Hepatic stellate cell (primary cell): ENCODE measurements at regions not wholly inside any gene's neighbourhood (a gene's known extent, or its start where the extent isn't known, plus 50 kb on each side); places are given as distances from the start of the nearest gene placed in this dataset.
"Not testable (repeated sequence)": the region's sequence is repeated elsewhere in the genome, so short reads cannot be mapped to it uniquely, and the experiment has no call there.

Source experiments
- DNase-seq: peaks from one replicate; pipeline ENCODE4 v3.0.0; 2011; ENCODE audit warnings: low spot score

DNA sequence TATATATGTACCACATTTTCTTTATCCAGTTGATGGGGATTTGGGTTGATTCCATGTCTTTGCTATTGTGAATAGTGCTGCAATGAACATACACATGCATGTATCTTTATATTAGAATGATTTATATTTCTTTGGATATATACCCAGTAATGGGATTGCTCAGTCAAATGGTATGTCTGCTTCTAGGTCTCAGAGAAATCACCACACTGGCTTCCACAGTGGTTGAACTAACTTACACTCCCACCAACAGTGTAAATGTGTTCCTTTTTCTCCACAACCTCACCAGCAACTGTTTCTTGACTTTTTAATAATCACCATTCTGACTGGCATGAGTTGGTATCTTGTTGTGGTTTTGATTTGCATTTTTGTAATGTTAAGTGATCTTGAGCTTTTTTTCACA is 452.2 kb upstream of the FLRT2 start:
- not testable (repeated sequence) for DNase-seq

DNA sequence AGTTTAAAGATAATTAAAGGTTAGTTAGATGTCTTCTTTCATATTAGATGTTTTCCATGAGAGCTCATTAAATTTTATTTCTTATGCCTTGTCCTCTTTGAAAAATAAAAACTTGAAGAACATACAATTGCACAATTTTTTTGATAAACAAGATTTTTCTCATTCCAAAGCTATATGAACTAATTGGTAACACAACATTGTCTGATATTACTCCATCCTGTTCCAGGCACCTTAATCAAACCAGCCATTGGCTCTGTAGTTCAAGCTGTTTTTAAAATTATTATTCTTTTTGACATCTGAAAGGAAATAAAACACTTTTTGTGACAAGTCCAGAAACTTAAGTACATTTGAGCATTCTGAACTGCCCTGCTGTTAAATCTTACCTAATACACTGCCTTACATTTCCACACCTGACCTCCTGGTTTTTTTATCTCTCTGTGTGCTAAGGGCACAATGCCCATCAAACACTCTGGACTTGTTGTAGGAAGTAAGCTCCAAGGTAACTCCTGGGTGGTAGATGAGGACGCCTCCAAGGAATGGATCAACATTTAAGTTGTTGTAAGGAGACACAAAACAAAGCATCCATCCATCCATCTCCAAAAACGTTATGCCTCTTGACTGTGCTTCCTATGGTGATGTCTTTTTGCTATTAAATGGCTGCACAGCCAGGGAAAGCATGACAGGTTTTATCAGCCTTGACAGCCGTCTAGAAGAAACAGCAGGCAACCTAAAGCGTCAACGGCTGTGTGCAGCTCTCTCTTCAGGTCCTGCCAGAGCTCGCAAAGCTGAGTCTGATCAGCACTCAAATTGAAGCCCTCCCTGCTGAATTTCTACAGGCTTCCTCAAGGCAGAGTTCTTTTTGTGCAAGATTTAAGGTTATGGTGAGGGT is 449.9 kb upstream of the FLRT2 start:
- no peak for DNase-seq

DNA sequence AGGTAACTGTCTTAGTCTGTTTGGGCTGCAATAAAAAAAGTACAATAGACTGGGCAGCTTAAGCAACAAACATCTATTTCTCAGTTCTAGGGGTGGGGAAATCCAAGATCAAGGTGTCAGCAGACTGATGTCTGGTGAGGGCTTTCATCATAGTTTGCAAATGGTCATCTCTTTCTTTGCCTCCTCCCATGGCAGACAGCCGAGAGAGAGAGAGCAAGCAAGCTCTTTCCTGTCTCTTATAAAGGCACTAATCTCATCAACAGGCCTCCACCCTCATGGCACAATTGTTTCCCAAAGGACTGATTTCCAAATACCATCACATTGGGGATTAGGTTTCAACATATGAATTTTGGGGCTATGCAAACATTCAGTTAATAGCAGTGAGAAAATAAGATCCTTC is 445.6 kb upstream of the FLRT2 start:
- no peak for DNase-seq

DNA sequence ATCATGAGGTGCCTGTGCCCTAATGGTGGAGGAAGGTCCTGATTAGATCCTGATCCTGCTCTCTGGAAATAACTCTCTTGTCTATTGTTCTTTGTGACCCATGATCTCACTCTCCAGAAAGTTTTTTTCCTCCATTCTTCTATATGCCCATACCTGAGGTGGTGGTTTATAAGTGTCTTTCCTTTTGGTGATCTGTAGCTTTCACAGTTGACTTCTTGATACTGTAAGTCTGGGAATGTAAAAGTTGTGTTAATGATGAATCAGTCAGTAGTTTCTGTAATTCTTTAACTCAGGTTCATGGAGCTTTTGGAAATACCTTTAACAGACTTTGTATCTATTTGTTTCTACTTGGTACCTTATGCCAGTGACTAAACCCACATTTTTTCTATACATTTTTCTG is 444.0 kb upstream of the FLRT2 start:
- no peak for DNase-seq

DNA sequence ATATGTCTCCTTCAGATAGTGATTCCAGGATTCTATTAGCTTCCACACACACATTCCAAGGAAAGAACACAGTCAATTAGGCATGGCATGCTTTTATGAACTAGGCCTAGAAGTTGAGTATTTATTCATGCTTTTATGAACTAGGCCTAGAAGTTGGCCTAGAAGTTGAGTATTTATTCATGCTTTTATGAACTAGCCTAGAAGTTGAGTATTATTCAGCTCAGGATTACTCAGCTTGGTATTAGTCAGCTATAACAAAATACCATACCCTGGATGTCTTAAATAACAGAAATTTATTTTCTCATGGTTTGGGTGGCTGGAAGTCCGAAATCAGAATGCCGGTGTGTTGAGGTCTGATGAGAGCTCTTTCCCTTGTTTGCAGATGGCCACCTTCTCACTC is 442.7 kb upstream of the FLRT2 start:
- DNase-seq = no peak

DNA sequence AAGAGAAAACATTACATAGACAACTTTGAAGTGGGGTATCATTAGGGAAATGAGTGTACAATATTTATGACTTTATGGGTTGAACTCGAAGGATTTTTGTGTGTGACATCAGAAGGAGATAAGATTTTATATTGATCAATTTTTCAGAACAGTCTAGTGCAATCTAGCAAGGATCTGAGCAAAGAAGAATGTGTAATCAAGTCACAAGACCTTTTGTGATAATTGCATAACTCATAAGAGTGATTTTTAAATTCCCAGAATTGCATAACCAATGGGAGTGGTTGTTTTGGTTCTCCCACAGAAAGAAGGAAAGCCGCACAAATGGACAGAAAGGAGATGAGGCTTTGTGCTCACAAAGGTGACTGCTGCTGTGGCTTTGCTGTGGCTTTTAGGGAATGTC is 441.8 kb upstream of the FLRT2 start:
- DNase-seq = no peak

DNA sequence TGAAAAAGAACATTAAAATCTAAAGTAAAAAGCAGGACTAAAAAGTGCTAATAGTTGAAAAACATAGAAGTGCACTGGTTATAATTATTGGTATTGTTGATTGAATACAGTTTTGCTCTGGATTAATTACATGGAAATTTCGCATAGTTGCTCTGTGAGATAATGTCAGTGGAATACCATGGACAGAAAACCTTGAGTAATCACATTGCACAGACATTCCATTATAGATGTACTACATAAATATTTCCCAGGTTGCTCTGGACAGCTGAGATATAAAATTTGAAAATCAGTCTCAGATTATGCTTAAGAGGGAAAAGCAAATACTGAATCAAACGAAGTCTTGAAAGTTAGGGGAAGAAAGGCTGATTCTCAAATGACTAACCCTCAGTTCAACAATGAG is 439.3 kb upstream of the FLRT2 start:
- no peak for DNase-seq

DNA sequence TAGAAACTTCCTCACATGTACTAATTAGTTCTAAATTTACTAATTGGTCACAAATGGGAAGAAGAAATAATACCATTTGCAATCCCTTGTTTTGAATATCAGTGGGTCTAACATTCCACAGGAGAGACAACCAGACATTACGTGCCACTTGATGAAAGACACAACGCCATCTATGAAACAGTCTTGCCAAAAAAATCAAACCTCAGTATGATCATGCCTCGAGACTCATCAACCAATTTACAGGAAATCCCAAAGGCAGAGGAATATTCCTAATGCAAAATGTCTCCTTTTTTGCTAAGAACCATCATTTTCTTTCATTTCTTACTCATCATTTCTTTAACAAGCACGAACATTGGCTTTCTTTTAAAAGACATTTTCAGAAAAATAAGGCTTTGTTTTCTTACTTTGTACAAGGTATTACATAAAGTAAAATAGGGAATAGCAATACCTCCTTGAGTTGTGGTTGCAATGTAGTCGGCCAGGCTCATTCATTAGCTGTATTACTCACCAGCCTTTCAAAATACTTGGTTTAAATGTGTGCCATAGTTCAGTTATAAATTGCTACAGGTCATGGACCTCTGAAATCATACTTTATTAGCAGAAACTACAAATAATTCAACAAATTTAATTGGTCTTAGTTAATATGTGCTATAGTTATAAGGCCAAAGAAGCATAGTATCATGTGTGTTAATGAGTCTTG is 436.2 kb upstream of the FLRT2 start:
- no peak for DNase-seq

DNA sequence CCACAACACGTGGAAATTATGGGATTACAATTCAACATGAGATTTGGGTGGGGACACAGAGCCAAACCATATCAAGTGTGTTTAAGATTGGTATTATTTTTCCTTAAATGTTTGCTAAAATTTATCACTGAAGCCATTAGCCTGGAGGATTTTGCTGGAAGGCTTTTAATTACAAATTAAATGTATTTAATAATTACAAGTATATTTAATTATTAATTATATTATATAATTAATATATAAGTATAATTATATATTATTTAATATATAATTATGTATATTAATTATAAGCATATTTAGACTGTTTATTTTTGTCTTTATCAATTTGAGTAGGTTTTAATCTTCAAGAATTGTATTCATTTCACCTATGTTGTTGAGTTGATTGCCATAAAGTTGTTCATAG is 427.4 kb upstream of the FLRT2 start:
- DNase-seq = no peak

DNA sequence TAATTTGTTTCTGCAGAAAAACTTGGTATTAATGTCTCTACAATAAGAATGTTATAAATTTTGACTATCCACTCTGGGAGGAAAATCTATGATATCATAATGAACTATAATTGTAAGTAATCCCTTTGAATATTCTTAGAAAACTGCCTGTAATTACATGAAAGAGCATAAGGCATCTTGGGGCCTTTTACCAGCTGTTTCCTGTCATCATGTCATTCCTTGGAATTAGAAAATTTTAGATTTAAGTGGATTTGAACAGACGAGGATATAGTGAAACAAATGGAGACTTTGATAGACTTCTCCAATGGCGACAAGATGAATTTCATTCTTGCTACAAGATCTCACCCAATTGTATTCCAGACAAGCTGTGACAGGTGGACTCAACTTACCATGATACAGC is 423.4 kb upstream of the FLRT2 start:
- no peak for DNase-seq

DNA sequence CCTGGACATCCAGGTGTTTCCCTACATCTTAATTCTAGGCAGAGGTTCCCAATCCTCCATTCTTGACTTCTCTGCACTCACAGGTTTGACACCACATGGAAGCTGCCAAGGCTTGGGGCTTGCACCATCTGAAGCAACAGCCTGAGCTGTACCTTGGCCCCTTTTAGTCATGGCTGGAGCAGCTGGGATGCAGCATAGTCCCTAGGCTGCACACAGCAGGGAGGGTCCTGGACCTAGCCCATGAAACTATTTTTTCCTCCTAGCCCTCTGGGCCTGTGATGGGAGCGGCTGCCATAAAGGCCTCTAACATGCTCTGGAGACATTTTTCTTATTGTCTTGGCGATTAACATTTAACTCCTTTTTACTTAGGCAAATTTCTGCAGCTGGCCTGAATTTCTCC is 417.2 kb upstream of the FLRT2 start:
- DNase-seq = no peak

DNA sequence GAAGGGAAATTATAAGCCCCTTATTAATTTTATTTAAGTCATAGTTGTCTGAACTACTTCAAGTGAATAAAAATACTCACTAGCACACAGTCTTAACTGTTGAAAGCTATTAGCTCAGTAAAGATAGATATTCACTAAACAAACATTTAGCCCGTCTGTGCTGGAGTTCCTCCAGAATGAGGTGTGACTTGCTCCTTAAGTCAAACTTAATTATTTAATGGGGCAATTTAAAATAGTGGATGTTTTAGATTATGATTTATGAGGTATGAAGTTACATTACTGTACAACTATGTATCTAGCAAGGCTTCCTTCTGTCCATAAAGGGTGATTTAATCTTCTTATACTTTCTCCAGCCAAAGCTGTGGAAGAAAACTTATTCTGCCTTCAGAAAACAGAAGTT is 414.0 kb upstream of the FLRT2 start:
- no peak for DNase-seq

DNA sequence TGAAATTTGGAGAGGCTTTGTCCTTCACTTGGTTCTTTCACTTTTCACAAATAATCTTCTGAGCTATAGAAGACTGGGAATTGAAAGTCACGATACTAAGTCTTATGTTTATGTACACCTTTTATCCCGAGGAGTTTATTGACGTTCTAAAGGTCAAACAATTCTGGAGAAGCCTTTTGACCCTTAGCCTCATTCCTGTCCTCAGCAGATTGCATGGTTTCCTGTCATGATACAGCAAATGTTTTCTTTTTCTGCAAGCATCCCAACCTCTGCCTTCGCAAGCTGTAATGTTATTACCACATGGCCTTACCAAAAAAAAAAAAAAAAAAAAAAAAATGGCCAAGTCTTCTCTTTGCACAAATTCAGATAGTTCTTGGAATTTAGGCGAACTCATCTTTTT is 411.7 kb upstream of the FLRT2 start:
- DNase-seq = no peak

DNA sequence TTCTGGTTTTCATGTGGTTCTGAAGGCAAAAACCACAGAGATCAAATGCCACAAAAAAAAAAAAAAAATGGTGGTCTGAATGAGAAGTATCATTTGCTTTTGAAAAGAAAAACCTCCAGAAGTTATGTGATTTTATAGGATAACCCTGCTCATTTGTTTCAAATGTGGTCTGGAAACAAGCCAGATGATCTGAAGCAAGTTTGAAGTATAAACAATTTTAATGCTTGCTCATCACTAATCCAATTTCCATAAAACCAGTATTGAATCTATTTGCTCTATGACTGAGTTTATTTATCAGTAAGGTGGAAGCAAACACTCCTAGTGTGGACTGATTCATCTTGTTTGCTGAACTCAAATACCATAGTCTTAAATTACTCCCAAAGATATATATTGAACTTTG is 407.3 kb upstream of the FLRT2 start:
- DNase-seq = no peak

DNA sequence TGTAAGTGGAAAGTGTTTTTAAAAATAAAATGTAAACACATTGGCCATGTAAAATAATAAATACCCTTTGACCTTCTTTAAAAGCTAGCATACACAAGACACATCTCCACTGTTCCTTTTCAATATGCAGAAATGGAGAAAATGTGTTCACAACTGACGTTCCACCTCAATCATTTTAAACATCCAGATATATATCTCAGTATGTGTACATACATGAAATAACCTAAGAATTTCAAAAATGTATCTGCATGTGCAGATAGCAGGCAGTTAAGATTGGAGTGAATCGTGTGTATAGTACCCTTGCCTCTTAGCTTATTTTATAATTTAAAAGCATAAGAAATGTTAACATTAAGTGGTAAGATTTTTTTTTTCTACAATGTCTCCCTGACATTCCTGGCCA is 406.2 kb upstream of the FLRT2 start:
- no peak for DNase-seq

DNA sequence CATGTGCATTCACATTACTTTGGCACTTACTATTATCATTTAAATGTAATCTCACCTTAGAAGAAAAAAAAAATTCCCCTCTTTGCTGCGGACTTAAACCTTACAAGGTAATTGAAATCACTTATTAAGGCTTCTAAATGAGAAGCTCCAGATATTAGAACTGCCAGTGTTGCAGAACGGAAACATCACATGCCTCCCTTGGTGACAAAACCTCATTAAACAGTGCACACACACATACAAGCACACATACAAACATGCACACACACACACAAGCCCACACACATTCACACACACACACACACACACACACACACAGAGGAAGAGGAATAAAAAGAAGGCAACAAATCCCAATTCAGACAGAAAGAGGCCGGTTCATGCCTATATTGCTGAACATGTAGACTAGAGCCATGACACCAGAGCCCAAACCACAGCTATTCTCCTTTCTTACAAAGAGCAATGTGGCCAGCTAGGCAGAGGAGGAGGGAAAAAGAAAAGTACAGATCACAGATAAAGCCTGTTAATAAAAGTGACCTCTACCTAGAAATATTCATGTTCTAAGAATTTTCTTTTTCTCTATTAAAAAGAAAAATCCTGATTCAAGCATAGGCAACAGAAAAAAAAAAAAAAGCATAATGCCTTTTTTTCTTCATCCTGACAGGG is 405.2 kb upstream of the FLRT2 start:
- no peak for DNase-seq

DNA sequence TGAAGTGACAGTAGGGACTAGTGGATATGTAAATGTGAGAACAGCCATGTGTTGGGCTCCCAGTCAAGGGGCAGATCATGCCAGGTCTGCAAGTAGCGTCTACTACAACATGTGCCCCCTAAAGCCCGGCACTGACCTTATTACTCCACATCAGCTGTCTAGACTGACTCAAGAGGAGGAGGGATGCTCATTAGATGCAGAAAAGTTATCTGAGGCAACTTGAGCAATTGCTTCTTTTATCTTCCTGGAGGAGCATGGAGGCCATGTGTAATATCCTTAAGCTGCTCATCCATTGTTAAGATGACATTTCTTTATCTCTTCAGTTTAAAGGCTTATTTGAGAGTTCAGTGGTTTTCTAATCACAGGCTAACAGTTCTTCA is 404.7 kb upstream of the FLRT2 start:
- DNase-seq = no peak

DNA sequence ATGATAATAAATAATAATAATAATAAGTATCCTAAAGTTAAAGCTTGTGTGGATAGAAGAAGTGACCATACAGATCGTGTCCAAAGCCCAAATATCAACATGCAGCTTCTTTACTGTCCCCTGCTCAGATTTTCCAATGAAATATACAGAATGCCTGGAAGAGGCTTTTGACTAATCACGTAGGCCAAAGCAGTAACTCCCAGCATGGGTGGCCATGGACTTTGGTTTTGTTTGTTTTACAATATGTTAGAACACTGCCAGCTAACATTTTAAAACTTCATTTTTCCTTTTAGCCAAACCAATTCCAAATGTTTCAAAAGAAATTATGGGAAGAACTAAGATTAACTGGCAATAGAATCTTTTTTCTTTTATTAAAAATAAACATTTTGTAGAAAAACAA is 400.0 kb upstream of the FLRT2 start:
- no peak for DNase-seq

DNA sequence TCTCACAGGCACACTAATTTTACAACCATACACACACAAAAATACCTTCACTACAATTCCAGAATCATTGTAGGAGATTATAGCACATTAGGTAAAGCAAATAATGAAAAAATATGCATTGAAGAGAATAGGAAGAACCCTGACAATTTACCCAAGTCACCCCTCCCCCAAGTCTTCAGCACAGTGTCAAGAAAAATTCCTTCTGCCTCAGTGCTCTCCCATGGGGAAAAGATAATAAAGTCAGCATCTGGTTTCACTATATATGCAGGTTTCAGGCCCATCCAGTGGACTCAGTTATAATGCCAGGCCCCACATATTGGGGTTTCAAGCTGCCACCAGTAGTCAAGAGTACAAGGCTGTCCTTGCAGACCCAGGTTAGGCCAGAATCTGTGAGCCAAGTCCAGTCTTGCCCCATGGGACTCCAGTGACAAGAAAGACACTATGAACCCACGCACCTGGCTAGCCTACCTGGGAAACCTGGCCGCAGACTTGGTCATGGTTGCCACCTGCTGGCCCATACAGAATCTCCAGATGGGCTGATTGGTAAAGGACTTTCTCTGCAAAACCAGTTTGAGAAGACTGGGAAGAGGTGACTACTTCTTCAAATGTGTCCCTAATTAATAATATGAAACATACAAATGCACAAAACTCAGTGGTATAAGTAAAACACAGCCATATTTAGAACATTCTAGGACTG is 398.6 kb upstream of the FLRT2 start:
- no peak for DNase-seq

DNA sequence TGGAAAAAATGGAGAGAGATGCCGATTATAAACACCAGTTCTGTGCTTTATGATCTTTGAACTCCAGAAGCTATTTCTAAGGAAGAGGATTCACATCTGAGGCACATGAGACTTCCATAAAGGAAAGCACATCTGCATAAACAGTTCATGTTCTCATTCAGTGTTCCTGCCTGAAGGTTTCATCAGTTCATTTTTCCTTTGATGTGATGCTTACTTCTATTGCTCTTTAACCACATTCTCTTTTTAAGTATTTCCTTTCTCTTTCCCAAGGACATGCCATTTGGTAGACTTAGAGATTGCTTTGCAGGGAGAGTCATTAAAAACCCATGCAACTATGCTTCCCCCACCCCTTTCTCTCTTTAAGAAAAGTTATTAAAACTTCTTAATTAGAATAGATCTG is 387.0 kb upstream of the FLRT2 start:
- DNase-seq = no peak

DNA sequence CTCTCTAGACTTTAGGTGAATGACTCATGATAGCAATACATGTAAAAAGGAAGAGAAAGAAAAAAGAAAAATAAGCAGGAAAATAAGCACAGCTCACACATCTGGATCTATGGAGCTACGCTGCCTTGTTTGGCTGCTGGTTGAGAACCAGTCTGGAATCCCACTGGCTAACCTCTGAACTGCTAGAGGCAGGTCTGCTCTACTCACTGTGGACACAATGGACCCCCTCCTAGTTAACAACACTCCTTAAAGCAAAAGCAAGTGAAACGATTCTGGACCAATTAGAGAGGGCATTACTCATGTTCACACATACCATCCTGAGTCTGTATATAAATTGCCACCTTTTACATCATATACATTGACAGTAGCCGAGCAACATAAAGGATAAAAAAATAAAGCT is 383.2 kb upstream of the FLRT2 start:
- DNase-seq = no peak

DNA sequence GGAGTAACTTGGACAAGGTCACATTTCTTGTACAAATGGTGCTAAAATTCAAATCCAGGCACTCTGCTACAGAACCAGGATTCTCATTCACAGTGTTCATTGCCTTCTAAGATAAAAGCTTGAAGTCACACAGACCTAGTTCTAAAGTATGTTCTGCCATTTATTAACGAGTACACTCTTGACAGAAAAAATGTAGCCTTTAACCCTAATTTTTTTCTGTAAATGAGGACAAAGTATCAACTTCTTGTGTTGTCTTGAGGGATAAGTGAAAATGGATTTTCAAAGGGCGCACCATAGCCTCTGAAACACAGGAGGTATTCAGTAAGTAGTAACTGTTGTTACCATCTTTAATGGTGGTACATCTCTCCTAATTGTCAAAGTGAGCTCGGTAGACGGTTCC is 379.8 kb upstream of the FLRT2 start:
- no peak for DNase-seq

DNA sequence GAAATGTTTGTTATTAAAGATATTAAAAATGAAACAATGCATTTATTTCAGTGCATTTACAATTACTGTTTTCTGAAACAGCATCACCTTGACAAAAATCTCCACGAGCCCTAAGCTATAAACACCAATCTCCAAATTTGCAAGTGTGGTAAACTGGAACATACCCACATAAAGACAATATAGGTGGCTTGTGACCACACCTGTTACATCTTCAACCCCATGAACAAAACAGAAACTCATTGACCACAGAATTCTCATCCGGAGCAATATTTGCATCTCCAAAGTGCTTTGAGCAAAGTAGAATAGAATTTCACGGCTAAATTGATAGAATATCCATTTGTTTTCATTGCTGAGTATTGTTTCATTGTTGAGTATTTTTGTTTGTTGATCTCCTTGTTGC is 375.2 kb upstream of the FLRT2 start:
- DNase-seq = no peak
